TTC549 (cell line): ENCODE measurements at regions not wholly inside any gene's neighbourhood (a gene's known extent, or its start where the extent isn't known, plus 50 kb on each side); places are given as distances from the start of the nearest gene placed in this dataset.

ENCODE experiments used
- FAIRE-seq: peaks from 2 replicates; lab custom pipeline; 2012; peaks lifted over from hg19 to GRCh38; lab: Jason Lieb, UNC

- FAIRE-seq = no peak
Observed at GRCh38 chr5:31048282-31049270, 144.9 kb upstream of the CDH6 start.

- no peak for FAIRE-seq
Observed at GRCh38 chr5:31047621-31048020, 145.9 kb upstream of the CDH6 start.

- no peak for FAIRE-seq
Observed at GRCh38 chr5:31047007-31047406, 146.5 kb upstream of the CDH6 start.

- no peak for FAIRE-seq
Observed at GRCh38 chr5:31036411-31036810, 157.1 kb upstream of the CDH6 start.

GRCh38 chr5:31033295-31033694 is 160.2 kb upstream of the CDH6 start:
- no peak for FAIRE-seq

- FAIRE-seq = no peak
Observed at GRCh38 chr5:31029925-31030324, 163.6 kb upstream of the CDH6 start.

GRCh38 chr5:31027721-31028120 is 165.8 kb upstream of the CDH6 start:
- FAIRE-seq = no peak

GRCh38 chr5:31023105-31023504 is 170.4 kb upstream of the CDH6 start:
- FAIRE-seq = no peak

GRCh38 chr5:31021181-31021624 is 172.3 kb upstream of the CDH6 start:
- FAIRE-seq = no peak

- no peak for FAIRE-seq
Observed at GRCh38 chr5:31008231-31008630, 185.3 kb upstream of the CDH6 start.

- FAIRE-seq = no peak
Observed at GRCh38 chr5:31007672-31008071, 185.8 kb upstream of the CDH6 start.

GRCh38 chr5:31000287-31000686 is 193.2 kb upstream of the CDH6 start:
- FAIRE-seq = no peak

GRCh38 chr5:30997681-30998080 is 195.8 kb upstream of the CDH6 start:
- FAIRE-seq = no peak

- no peak for FAIRE-seq
Observed at GRCh38 chr5:30994902-30995301, 198.6 kb upstream of the CDH6 start.

- FAIRE-seq = no peak
Observed at GRCh38 chr5:30994176-30994575, 199.3 kb upstream of the CDH6 start.

- no peak for FAIRE-seq
Observed at GRCh38 chr5:30991462-30991861, 202.0 kb upstream of the CDH6 start.

GRCh38 chr5:30981576-30981975 is 211.9 kb upstream of the CDH6 start:
- no peak for FAIRE-seq

GRCh38 chr5:30968971-30969370 is 224.5 kb upstream of the CDH6 start:
- no peak for FAIRE-seq

GRCh38 chr5:30960036-30960435 is 233.4 kb upstream of the CDH6 start:
- FAIRE-seq = no peak

GRCh38 chr5:30959238-30959637 is 234.2 kb upstream of the CDH6 start:
- FAIRE-seq = no peak

GRCh38 chr5:30957591-30957990 is 235.9 kb upstream of the CDH6 start:
- FAIRE-seq = no peak

GRCh38 chr5:30956251-30956650 is 237.2 kb upstream of the CDH6 start:
- no peak for FAIRE-seq

- FAIRE-seq = no peak
Observed at GRCh38 chr5:30937070-30937469, 256.4 kb upstream of the CDH6 start.

- no peak for FAIRE-seq
Observed at GRCh38 chr5:30933599-30933998, 259.9 kb upstream of the CDH6 start.
